CD1c-positive myeloid dendritic cell (primary cell): ENCODE measurements at regions not wholly inside any gene's neighbourhood (a gene's known extent, or its start where the extent isn't known, plus 50 kb on each side); places are given as distances from the start of the nearest gene placed in this dataset.
"Not testable (repeated sequence)": the region's sequence is repeated elsewhere in the genome, so short reads cannot be mapped to it uniquely, and the experiment has no call there.

Experiments
- DNase-seq: peaks from one replicate; pipeline ENCODE4 v3.0.0-alpha.2; 2016; ENCODE audit errors: extremely low spot score

GRCh38 chrX:122047261-122047660, 999.9 kb downstream of the GLUD2 start:
- DNase-seq: no peak

GRCh38 chrX:122055460-122055859, 1008.0 kb downstream of the GLUD2 start:
- DNase-seq: no peak

GRCh38 chrX:122055979-122056715, 1008.7 kb downstream of the GLUD2 start:
- no peak for DNase-seq

GRCh38 chrX:122076241-122076640, 1028.8 kb downstream of the GLUD2 start:
- DNase-seq: no peak

- no peak for DNase-seq
Observed at GRCh38 chrX:122078079-122078478, 1030.7 kb downstream of the GLUD2 start.

GRCh38 chrX:122087341-122087740, 1039.9 kb downstream of the GLUD2 start:
- no peak for DNase-seq

GRCh38 chrX:122091571-122091970, 1044.2 kb downstream of the GLUD2 start:
- no peak for DNase-seq

- no peak for DNase-seq
Observed at GRCh38 chrX:122092360-122092759, 1045.0 kb downstream of the GLUD2 start.

GRCh38 chrX:122092978-122093377, 1045.6 kb downstream of the GLUD2 start:
- DNase-seq: no peak

- DNase-seq: no peak
Observed at GRCh38 chrX:122094611-122095010, 1047.2 kb downstream of the GLUD2 start.

GRCh38 chrX:122113376-122113775, 1066.0 kb downstream of the GLUD2 start:
- DNase-seq: no peak

- DNase-seq: no peak
Observed at GRCh38 chrX:122113896-122114295, 1066.5 kb downstream of the GLUD2 start.

- no peak for DNase-seq
Observed at GRCh38 chrX:122115604-122116003, 1068.2 kb downstream of the GLUD2 start.

GRCh38 chrX:122119361-122119760, 1064.7 kb upstream of the GRIA3 start:
- no peak for DNase-seq

GRCh38 chrX:122122274-122122673, 1061.8 kb upstream of the GRIA3 start:
- DNase-seq: no peak

- no peak for DNase-seq
Observed at GRCh38 chrX:122133478-122133877, 1050.6 kb upstream of the GRIA3 start.

- no peak for DNase-seq
Observed at GRCh38 chrX:122134291-122134690, 1049.8 kb upstream of the GRIA3 start.

- DNase-seq: no peak
Observed at GRCh38 chrX:122135070-122135469, 1049.0 kb upstream of the GRIA3 start.

GRCh38 chrX:122140219-122140618, 1043.9 kb upstream of the GRIA3 start:
- DNase-seq: not testable (repeated sequence)

GRCh38 chrX:122154019-122154418, 1030.1 kb upstream of the GRIA3 start:
- DNase-seq: no peak

- DNase-seq: no peak
Observed at GRCh38 chrX:122168241-122168640, 1015.8 kb upstream of the GRIA3 start.

- no peak for DNase-seq
Observed at GRCh38 chrX:122184791-122185190, 999.3 kb upstream of the GRIA3 start.

GRCh38 chrX:122187069-122187713, 996.9 kb upstream of the GRIA3 start:
- DNase-seq: no peak

- no peak for DNase-seq
Observed at GRCh38 chrX:122188751-122189150, 995.3 kb upstream of the GRIA3 start.
